GM12872 (cell line): ENCODE measurements at regions not wholly inside any gene's neighbourhood (a gene's known extent, or its start where the extent isn't known, plus 50 kb on each side); places are given as distances from the start of the nearest gene placed in this dataset.

Source experiments
- TF ChIP-seq, protein P1 (sequence below): IDR thresholded peaks from 3 replicates; pipeline ENCODE4 v1.5.1; 2011; ENCODE audit warnings: low read depth, mild to moderate bottlenecking, low read length, moderate library complexity; ENCODE audit not compliant: insufficient read depth

DNA sequence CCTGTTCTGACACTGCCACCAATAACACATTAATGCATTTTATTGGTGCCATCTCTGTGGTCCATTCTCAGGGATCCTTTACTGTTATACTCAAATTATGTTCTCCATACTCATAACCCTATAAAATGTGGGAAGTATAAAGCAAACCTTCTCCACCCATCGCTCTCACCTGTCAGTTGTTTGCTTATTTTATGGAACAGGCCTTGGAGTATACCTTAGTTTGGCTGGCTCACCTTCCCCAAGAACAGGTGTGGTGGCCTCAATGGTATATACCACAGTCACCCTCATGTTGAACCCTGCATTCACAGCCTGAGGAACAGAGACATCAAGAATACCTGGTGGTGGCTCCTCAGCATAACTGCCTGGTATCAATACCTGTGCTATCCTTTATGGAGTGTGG, 308.4 kb upstream of the STXBP6 start:
- TF ChIP-seq, protein P1, sequence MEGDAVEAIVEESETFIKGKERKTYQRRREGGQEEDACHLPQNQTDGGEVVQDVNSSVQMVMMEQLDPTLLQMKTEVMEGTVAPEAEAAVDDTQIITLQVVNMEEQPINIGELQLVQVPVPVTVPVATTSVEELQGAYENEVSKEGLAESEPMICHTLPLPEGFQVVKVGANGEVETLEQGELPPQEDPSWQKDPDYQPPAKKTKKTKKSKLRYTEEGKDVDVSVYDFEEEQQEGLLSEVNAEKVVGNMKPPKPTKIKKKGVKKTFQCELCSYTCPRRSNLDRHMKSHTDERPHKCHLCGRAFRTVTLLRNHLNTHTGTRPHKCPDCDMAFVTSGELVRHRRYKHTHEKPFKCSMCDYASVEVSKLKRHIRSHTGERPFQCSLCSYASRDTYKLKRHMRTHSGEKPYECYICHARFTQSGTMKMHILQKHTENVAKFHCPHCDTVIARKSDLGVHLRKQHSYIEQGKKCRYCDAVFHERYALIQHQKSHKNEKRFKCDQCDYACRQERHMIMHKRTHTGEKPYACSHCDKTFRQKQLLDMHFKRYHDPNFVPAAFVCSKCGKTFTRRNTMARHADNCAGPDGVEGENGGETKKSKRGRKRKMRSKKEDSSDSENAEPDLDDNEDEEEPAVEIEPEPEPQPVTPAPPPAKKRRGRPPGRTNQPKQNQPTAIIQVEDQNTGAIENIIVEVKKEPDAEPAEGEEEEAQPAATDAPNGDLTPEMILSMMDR: no peak

DNA sequence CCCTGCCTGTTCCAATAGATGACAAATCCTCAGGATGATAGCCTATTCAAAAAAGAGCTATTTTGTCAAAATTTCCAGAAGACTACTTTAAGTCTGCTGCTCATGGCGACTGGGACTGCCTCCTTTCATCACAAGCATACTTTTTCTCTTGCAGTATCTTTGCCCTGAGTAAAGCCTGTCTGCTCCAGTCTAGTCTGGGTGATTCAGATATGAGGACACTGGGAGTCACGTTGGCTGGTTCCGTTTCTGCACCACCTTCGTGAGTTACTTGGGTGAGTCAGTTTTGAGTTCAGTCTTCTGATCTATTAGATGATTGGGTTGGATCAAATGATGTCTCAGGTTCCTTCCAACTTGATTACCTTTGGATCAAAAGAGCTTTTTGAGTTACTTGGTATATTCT, 301.3 kb upstream of the STXBP6 start:
- TF ChIP-seq, protein P1: no peak

DNA sequence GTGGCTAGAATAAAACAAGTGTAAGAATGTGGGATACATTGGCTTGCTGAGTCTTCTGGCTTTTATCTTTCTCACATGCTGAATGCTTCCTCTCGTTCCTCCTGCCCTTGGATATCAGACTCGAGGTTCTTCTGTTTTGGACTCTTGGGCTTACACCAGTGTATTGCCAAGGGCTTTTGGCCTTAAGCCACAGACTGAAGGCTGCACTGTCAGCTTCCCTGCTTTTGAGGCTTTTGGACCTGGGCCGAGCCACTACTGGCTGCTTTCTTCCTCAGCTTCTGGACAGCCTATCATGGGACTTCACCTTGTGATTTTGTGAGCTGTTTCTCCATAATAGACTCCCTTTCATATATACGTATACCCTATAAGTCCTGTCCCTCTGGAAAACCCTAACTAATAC, 300.9 kb upstream of the STXBP6 start:
- TF ChIP-seq, protein P1: no peak

DNA sequence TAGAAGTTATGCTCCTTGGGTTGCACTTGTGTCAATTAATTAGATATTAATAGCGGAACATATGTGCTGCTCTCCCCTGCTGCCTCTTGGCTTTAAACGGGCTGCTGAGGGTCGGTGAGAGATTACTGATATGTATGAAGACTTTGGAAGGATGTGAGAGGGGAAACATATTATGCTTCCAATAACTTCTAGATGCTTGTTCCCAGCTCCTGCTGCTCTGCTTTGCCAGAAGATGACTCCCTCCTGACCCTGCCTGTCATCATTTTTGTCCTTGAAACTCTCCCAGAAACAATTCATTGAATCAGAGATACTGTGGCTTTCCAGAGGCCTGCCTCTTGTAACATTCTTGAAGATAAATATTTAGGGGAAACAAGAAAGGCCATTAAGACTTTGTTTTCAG, 300.1 kb upstream of the STXBP6 start:
- TF ChIP-seq, protein P1: no peak

DNA sequence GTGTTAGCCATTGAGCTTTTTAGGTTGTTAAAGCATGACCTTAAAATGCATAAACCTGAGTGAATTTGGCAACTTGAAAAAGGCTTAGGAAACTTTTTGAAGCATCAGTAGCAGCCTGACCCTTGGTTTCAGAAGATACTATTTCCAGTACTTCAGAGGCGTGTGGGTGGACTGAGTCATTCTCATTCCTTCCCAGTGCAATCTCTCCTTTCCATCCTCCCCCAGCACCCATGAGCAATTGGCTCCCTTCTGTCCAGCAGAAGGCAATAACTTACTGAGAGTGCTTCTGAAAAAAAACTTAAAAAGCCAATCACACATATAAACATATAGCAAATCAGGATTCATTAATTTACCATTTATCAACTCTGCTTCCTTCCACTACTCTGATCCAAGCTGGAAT, 299.3 kb upstream of the STXBP6 start:
- TF ChIP-seq, protein P1: no peak

DNA sequence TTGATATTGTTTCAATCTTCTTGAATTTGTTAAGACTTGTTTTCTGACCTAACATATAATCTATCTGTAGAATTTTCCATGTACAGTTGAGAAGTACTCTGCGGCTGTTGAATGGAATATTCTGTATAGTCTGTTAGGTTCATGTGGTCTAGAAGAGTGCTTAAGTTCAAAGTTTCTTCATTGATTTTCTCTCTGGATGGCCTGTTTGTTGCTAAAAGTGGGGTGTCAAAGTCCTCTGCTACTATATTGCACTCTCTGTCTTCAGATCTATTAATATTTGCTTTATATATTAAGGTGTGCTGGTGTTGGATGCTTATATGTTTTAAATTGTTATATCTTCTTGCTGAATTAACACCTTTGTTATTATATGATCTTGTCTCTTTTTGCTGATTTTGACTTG, 290.9 kb upstream of the STXBP6 start:
- TF ChIP-seq, protein P1: no peak

DNA sequence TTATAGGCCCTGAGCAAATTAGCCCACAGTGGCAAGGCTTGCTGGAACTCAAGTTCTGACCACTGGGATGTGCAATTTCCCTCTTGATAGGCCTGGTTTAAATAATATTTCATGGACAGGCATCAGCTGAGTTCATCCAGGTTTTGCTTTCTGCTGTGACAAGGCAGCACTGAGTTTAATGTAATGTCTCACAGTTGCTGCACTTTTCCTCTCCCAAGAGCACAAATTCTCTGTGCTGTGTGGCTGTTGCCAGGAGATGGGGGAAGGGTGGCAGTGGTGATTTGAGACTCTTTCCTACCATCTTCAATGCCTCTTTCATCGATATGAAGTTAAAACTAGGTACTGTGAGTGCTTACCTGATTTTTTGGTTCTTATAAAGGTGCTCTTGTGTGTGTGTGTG, 272.8 kb upstream of the STXBP6 start:
- TF ChIP-seq, protein P1: no peak

DNA sequence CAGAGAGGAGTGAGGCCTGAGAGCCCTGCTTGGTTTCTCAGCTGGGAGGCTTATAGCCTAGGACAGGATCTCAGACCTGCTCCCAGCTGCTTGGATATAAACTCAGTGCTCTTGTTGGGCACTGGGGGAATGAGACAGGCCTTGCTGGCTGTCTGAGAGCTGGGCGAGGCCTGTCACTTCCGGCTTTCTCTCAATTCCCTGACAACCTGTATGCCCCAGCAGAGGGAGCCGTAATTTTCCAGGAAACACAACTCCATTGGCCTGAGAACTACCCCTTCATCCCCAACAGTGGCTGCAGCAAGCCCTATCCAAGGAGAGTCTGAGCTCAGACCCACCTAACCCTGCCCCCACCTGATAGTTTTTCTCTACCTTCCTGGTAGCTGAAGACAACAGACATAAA, 258.3 kb upstream of the STXBP6 start:
- TF ChIP-seq, protein P1: no peak
